ENCODE measurements at regions not wholly inside any gene's neighbourhood (a gene's known extent, or its start where the extent isn't known, plus 50 kb on each side); places are given as distances from the start of the nearest gene placed in this dataset.
A peak's percentile ranks its signal among the peaks of the same experiment; 100 is the strongest.

GRCh38 chr6:119858901-119859300 lies 509.3 kb upstream of the MAN1A1 start:
- H3K36me3 ChIP-seq (ENCODE audit: control insufficient read depth, insufficient read depth, low read length): no peaks in the 10 kb centered on the region
- TF ChIP-seq CTCF (IDR thresholded peaks at IDR 0.05; ENCODE audit: insufficient read depth, low read length, severe bottlenecking): no peak
- DNase-seq (ENCODE audit: low read depth) (peak; percentile 69), FAIRE-seq (no peak)
- no peaks in the 10 kb centered on the region for H3K27me3 ChIP-seq (ENCODE audit: control insufficient read depth, insufficient read depth, low read length)
- no peak overlapping the region for H3K4me3 ChIP-seq (ENCODE audit: low read depth, low read length)

GRCh38 chr6:119856136-119856535 lies 506.6 kb upstream of the MAN1A1 start:
- H3K27me3 ChIP-seq (ENCODE audit: control insufficient read depth, insufficient read depth, low read length): no peaks in the 10 kb centered on the region
- DNase-seq (ENCODE audit: low read depth) (no peak), FAIRE-seq (no peak)
- no peak for TF ChIP-seq CTCF (IDR thresholded peaks at IDR 0.05; ENCODE audit: insufficient read depth, low read length, severe bottlenecking)
- no peak overlapping the region for H3K4me3 ChIP-seq (ENCODE audit: low read depth, low read length)
- H3K36me3 ChIP-seq (ENCODE audit: control insufficient read depth, insufficient read depth, low read length): no peaks in the 10 kb centered on the region

- no peak for TF ChIP-seq CTCF (IDR thresholded peaks at IDR 0.05; ENCODE audit: insufficient read depth, low read length, severe bottlenecking)
- Histone ChIP-seq H3K36me3 (ENCODE audit: control insufficient read depth, insufficient read depth, low read length) (no peaks in the 10 kb centered on the region), H3K27me3 (ENCODE audit: control insufficient read depth, insufficient read depth, low read length) (no peaks in the 10 kb centered on the region), H3K4me3 (ENCODE audit: low read depth, low read length) (no peak overlapping the region)
- DNase-seq (ENCODE audit: low read depth): no peak
- no peak for FAIRE-seq
Measured at GRCh38 chr6:119848696-119849095, 499.1 kb upstream of the MAN1A1 start.

GRCh38 chr6:119845161-119845560 lies 495.6 kb upstream of the MAN1A1 start:
- FAIRE-seq: no peak
- no peak for TF ChIP-seq CTCF (IDR thresholded peaks at IDR 0.05; ENCODE audit: insufficient read depth, low read length, severe bottlenecking)
- H3K36me3 ChIP-seq (ENCODE audit: control insufficient read depth, insufficient read depth, low read length): no peaks in the 10 kb centered on the region
- peak; percentile 72 for DNase-seq (ENCODE audit: low read depth)
- H3K27me3 ChIP-seq (ENCODE audit: control insufficient read depth, insufficient read depth, low read length): no peaks in the 10 kb centered on the region
- no peak overlapping the region for H3K4me3 ChIP-seq (ENCODE audit: low read depth, low read length)

GRCh38 chr6:119844387-119844786 lies 494.8 kb upstream of the MAN1A1 start:
- Histone ChIP-seq H3K4me3 (ENCODE audit: low read depth, low read length) (no peak overlapping the region), H3K36me3 (ENCODE audit: control insufficient read depth, insufficient read depth, low read length) (no peaks in the 10 kb centered on the region), H3K27me3 (ENCODE audit: control insufficient read depth, insufficient read depth, low read length) (no peaks in the 10 kb centered on the region)
- DNase-seq (ENCODE audit: low read depth) (no peak), FAIRE-seq (no peak)
- no peak for TF ChIP-seq CTCF (IDR thresholded peaks at IDR 0.05; ENCODE audit: insufficient read depth, low read length, severe bottlenecking)

GRCh38 chr6:119842191-119842590 lies 492.6 kb upstream of the MAN1A1 start:
- H3K36me3 ChIP-seq (ENCODE audit: control insufficient read depth, insufficient read depth, low read length): no peaks in the 10 kb centered on the region
- FAIRE-seq: no peak
- no peaks in the 10 kb centered on the region for H3K27me3 ChIP-seq (ENCODE audit: control insufficient read depth, insufficient read depth, low read length)
- DNase-seq (ENCODE audit: low read depth): no peak
- no peak for TF ChIP-seq CTCF (IDR thresholded peaks at IDR 0.05; ENCODE audit: insufficient read depth, low read length, severe bottlenecking)
- no peak overlapping the region for H3K4me3 ChIP-seq (ENCODE audit: low read depth, low read length)

Measured in bronchial epithelial cell (primary cell).